SKM-1 (cell line): ENCODE measurements at regions not wholly inside any gene's neighbourhood (a gene's known extent, or its start where the extent isn't known, plus 50 kb on each side); places are given as distances from the start of the nearest gene placed in this dataset.

Source experiments
- DNase-seq: peaks from one replicate; lab custom pipeline; 2025; ENCODE audit not compliant: unreplicated experiment; lab: John Stamatoyannopoulos, UW

- DNase-seq = no peak
These were observed 403.8 kb downstream of the SLITRK5 start for GRCh38 chr13:88074794-88075510.

DNA sequence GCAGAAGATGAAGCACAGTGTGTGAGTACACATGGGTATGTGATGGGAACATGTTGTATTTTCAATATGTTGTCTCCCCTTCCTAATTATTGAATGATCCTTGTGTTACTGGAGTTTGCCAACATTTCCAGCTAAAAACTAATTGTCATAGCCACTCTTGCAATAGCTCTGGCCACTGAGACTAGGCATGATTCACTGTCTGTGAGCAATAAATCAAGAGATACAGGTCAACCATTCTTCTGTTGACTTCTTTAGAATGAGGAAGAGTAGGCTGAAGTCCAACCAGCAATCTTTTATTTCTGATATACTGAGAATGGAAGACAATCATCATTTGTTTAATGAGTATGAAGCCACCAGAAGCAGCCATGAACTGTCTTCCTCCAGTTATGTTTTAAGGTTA is 413.9 kb downstream of the SLITRK5 start:
- no peak for DNase-seq

- no peak for DNase-seq
These were observed 415.4 kb downstream of the SLITRK5 start for GRCh38 chr13:88086577-88086976.

DNA sequence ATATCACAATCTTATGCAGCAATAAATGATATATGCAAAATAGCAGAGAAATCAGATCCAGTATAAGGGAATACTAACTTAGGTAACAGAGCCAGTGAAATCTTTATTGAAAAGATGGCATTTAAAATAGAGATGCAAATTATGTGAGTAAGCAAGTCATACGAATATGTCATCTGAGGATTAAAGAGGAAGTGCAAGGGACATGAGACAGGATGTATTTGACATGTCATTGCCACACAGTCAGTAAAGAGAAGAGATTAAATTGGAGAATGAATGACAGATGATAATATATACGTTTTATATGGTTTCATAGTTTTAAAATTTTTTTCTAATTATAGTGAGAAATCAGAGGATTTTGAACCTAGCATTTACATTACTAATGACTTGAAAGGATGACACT is 426.4 kb downstream of the SLITRK5 start:
- DNase-seq = no peak

DNA sequence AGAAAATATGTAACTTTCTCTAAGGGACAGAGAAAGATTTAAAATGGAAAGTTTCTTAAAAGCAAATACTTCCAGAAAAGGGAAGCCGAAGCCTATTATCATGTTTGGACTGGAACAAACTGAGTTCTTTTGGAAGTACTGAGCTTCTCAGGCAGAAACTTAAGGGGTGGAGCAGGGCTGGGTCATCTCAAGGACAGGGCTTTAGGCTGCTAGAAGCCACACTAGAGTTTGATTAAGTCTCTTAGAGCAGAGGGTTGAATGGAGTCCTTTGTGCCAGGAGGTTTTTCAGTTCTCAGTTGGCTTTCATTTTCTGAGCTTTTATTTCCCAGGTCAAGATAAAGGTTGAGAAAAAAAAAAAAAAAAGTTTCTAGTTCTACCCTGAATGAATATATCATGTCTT is 432.7 kb downstream of the SLITRK5 start:
- DNase-seq = no peak

GRCh38 chr13:88104576-88104975 is 433.4 kb downstream of the SLITRK5 start:
- no peak for DNase-seq

- no peak for DNase-seq
These were observed 436.4 kb downstream of the SLITRK5 start for GRCh38 chr13:88107570-88107969.

DNA sequence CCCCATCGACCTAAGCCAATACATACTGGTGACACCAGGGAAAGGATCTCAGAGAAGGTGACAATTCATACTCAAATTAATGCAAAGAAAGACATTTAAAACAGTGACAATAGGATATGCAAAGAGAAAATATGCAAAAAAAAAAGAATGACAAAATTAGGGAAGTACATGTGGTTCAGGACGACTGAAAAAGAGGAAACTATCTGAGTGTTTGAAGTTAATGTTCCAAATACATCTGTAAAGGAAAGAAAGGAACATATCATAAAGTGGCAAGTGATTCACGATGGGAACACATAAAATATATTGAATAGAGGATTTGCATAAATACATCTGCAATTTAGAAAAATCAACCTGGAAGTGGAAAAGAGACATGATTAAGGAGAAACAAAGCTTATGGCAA is 441.4 kb downstream of the SLITRK5 start:
- DNase-seq = peak; percentile 27

- no peak for DNase-seq
These were observed 444.8 kb downstream of the SLITRK5 start for GRCh38 chr13:88115976-88116375.

GRCh38 chr13:88118952-88119351 is 447.8 kb downstream of the SLITRK5 start:
- DNase-seq = no peak

GRCh38 chr13:88124142-88124541 is 453.0 kb downstream of the SLITRK5 start:
- DNase-seq = no peak

- no peak for DNase-seq
These were observed 453.9 kb downstream of the SLITRK5 start for GRCh38 chr13:88125055-88125454.

DNA sequence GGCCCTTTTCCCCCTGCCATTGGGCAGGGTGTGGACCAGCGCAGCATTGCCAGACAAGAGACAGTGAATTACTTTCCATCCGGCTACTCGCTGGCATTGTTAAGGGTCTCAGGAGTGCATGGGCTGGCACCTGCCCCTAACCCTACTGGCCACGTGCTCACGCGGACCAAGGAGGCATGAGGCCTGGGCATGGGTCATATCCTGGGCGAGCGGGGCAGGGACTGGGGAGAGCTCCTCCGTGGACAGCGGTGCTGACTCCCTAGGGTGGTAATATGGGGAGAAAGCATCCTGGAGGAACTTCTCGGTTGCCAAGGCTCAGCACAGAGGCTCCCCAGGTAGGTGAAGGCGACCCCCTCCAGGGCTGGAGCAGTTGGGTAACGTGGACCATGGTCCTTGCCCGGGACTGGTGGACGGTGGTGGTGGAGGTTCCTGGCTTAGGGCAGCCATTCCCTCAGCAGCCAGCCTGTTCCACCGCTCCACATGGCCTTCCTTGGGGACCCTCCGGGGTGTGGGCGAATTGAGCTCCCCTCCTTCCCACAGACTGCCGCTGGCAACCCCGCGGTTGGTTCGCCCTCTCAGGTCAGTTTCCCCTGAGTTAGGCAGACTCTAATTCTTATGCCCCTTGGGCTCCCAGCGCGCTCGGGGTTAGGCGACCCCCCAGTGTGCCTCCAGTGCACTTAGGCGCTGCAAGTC is 465.1 kb downstream of the SLITRK5 start:
- DNase-seq = no peak

GRCh38 chr13:88142653-88143052 is 471.5 kb downstream of the SLITRK5 start:
- DNase-seq = no peak

DNA sequence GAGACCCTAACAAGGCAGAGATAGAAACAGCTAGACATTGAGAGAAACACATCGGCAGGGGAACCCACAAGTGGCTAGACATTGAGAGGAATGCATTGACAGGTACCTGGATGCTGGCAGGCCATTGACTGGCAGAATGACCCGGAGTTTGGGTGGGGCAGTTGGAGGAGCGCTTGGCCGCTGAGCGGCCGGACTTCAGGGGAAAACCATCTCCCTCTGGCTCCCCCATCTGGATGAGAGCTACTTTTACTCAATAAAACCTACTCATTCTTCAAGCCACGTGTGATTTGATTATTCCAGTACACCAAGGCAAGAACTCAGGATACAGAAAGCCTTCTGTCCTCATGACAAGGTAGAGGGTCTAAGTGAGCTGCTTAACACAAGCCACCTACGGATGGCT is 473.4 kb downstream of the SLITRK5 start:
- DNase-seq = no peak

GRCh38 chr13:88153353-88153752 is 482.2 kb downstream of the SLITRK5 start:
- DNase-seq = no peak

DNA sequence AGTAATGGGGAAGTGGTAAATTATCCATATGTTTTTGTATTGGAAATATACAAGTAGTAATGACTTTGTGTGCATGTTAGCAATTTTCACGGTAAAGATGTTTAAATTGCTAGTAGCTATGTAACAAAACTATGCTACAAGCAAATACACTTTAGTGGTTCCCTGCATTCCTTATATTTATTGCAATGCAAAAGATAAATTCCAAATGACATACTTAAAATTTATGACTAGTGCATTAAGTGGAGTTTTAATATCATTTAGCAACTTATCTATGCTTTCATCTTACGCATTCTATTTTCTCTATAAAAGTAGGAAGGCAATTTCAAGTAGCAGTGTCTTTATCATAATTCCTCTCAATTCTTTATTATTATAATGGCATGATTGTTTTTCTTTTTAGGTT is 482.8 kb downstream of the SLITRK5 start:
- no peak for DNase-seq

GRCh38 chr13:88162076-88162702 is 491.0 kb downstream of the SLITRK5 start:
- DNase-seq = no peak

GRCh38 chr13:88176231-88176630 is 505.1 kb downstream of the SLITRK5 start:
- DNase-seq = no peak

DNA sequence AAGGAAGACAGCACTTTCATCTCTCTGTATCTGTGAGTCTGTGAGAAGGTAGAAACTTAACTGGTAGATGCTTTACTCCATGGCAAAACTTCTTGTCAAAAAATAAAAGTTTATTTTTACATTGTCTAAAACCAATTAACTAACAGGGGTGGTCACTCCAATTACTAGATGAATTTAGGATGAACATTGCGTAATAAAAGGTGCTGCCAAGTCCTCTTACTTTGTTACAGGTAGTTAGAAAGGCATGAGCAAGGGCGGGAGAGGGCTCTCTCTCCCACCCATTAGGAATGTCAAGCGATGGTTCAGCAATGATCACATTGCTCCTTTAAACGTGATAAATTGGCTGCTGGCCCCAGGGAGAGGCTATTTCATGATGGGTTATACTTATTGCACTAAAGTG is 512.3 kb downstream of the SLITRK5 start:
- DNase-seq = no peak

DNA sequence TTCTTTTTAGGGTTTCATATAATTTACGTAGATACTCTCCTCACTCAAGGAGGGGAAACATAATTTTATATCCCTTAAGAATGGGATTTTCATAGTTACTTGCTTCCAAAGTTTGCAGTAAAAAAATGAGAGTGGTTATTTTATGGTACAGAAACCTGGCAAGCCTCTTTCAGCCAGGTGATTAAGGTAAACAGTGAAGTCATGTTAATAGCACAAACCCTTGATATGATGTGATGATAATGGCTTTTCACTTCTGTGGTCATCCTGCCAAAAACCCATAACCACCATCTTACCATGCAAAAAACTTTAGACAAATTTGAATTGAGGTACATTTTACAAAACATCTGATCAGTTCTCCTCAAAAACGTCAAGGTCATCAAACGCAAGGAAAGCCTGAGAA is 517.8 kb downstream of the SLITRK5 start:
- DNase-seq = no peak

DNA sequence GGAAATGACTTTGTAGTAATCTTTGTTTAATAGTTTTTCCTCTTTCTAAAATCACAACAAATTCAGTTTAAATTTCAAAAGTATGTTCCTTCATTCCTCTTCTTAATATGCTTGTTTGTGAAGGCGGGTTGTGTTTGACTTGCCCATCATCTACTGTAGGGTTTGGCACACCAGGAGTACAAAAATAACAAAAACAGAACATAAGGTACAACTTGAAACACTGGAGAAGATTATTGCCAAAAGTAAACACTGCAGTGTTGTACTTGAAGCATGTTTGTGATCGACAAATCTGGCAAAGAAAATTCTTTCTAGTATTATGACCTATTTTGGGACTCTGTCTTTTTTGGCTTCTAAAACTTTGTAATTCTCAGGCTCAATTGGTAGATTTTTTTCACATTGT is 518.6 kb downstream of the SLITRK5 start:
- no peak for DNase-seq
